ENCODE measurements at regions not wholly inside any gene's neighbourhood (a gene's known extent, or its start where the extent isn't known, plus 50 kb on each side); places are given as distances from the start of the nearest gene placed in this dataset.
A peak's percentile ranks its signal among the peaks of the same experiment; 100 is the strongest.

- no peak for DNase-seq
- Histone ChIP-seq H3K4me3 (no peak overlapping the region), H3K27ac (no peak overlapping the region), H3K4me1 (peaks cover 26 to 41% of the 10 kb centered on the region in 2 donors), H3K9me3 (no peaks in the 10 kb centered on the region), H3K27me3 (no peaks in the 10 kb centered on the region), H3K36me3 (no peaks in the 10 kb centered on the region)
- ATAC-seq = no peak
- intact Hi-C loops (cut with DNase I; ENCODE audit: low total_unique reads) = no loop called here
- in situ Hi-C loops (cut with MboI; ENCODE audit: low sequenced_read_pairs in 4 of 4) = no loop called here
- TF ChIP-seq CTCF (IDR thresholded peaks at IDR 0.05 in 4 of 5, conservative IDR thresholded peaks at IDR 0.05 in 1 of 5) = no peak
- TF ChIP-seq POLR2A (IDR thresholded peaks at IDR 0.05) = no peak
Observed at GRCh38 chr1:220366269-220366668, 94.0 kb upstream of the RAB3GAP2 start.

GRCh38 chr1:220363196-220363837, 91.1 kb upstream of the RAB3GAP2 start:
- in situ Hi-C loops (cut with MboI; ENCODE audit: low sequenced_read_pairs in 4 of 4) = no loop called here

GRCh38 chr1:220356981-220357850, 85.0 kb upstream of the RAB3GAP2 start:
- peak overlapping the region; percentile 58 to 75 (median 62) for H3K27ac ChIP-seq
- no peaks in the 10 kb centered on the region for H3K9me3 ChIP-seq
- ATAC-seq (peak; percentile 88 to 94), DNase-seq (peak in 1 of 2 donors; percentile 38)
- H3K4me1 ChIP-seq = peaks cover 9 to 12% of the 10 kb centered on the region in 2 donors
- in situ Hi-C loops (cut with MboI; ENCODE audit: low sequenced_read_pairs in 4 of 4) = no loop called here
- H3K4me3 ChIP-seq = no peak overlapping the region
- intact Hi-C loops (cut with DNase I; ENCODE audit: low total_unique reads) = no loop called here
- H3K27me3 ChIP-seq = no peaks in the 10 kb centered on the region
- TF ChIP-seq POLR2A (IDR thresholded peaks at IDR 0.05) = no peak
- TF ChIP-seq CTCF (IDR thresholded peaks at IDR 0.05 in 4 of 5, conservative IDR thresholded peaks at IDR 0.05 in 1 of 5) = no peak
- no peaks in the 10 kb centered on the region for H3K36me3 ChIP-seq

More at GRCh38 chr1:220363196-220363837, 91.1 kb upstream of the RAB3GAP2 start:
- Histone ChIP-seq H3K27ac (no peak overlapping the region), H3K27me3 (no peaks in the 10 kb centered on the region), H3K4me1 (peaks cover 3 to 12% of the 10 kb centered on the region in 2 donors), H3K36me3 (no peaks in the 10 kb centered on the region), H3K9me3 (no peaks in the 10 kb centered on the region), H3K4me3 (no peak overlapping the region)
- TF ChIP-seq POLR2A (IDR thresholded peaks at IDR 0.05) (no peak), CTCF (IDR thresholded peaks at IDR 0.05 in 4 of 5, conservative IDR thresholded peaks at IDR 0.05 in 1 of 5) (no peak)
- no peak for DNase-seq
- intact Hi-C loops (cut with DNase I; ENCODE audit: low total_unique reads) = no loop called here
- ATAC-seq = no peak

GRCh38 chr1:220353229-220354012, 81.2 kb upstream of the RAB3GAP2 start:
- no peak overlapping the region for H3K4me3 ChIP-seq
- peaks cover 9 to 12% of the 10 kb centered on the region in 2 donors for H3K4me1 ChIP-seq
- intact Hi-C loops (cut with DNase I; ENCODE audit: low total_unique reads) (loop anchor here (2.0 kb wide), 1 partner anchor 53 kb away; no protein-coding TSS in a partner anchor), in situ Hi-C loops (cut with MboI; ENCODE audit: low sequenced_read_pairs in 4 of 4) (no loop called here)
- H3K36me3 ChIP-seq = no peaks in the 10 kb centered on the region
- DNase-seq (no peak), ATAC-seq (no peak)
- TF ChIP-seq POLR2A (IDR thresholded peaks at IDR 0.05) = no peak
- no peak for TF ChIP-seq CTCF (IDR thresholded peaks at IDR 0.05 in 4 of 5, conservative IDR thresholded peaks at IDR 0.05 in 1 of 5)
- no peaks in the 10 kb centered on the region for H3K27me3 ChIP-seq
- H3K9me3 ChIP-seq = no peaks in the 10 kb centered on the region
- no peak overlapping the region for H3K27ac ChIP-seq

Data from gastrocnemius medialis (tissue), 4 donors.